H1 (cell line): ENCODE measurements at regions not wholly inside any gene's neighbourhood (a gene's known extent, or its start where the extent isn't known, plus 50 kb on each side); places are given as distances from the start of the nearest gene placed in this dataset.

Experiments
- CTCF ChIA-PET: fragments of 300-600 bp; sonication (Branson Sonifier 250); formaldehyde crosslinking; loops from one replicate; lab custom pipeline; 2021; ENCODE audit not compliant: partially characterized antibody; lab: Charles Lee
- POLR2A ChIA-PET: fragments of 300-600 bp; sonication (Branson Sonifier 250); formaldehyde crosslinking; loops from one replicate; lab custom pipeline; 2021; ENCODE audit warnings: inconsistent platforms; ENCODE audit not compliant: partially characterized antibody; lab: Charles Lee
- DNase-seq, 2 experiments: peaks; one replicate each; pipeline versions ENCODE4 v3.0.0 to v3.0.0-alpha.2; 2010 to 2022; ENCODE audit warnings: low spot score in 2 of 2, low read depth in 1 of 2, mixed read lengths in 1 of 2
- FAIRE-seq: peaks from 2 replicates; lab custom pipeline; 2011; peaks lifted over from hg19 to GRCh38; lab: Jason Lieb, UNC
- H2AFZ ChIP-seq: 2 replicates; pipeline ENCODE4 v1.8.1; 2012; ENCODE audit warnings: low read length, inconsistent platforms
- H2AK5ac ChIP-seq: 2 replicates; pipeline ENCODE4 v1.6.1; 2013; ENCODE audit warnings: low read depth, low read length
- H2BK120ac ChIP-seq: replicated peaks from 2 replicates; pipeline ENCODE3; 2013; ENCODE audit warnings: low read depth, low read length, inconsistent platforms
- H2BK12ac ChIP-seq: 2 replicates; pipeline ENCODE4 v1.6.1; 2013; ENCODE audit warnings: low read depth, low read length
- H2BK15ac ChIP-seq: 2 replicates; pipeline ENCODE4 v1.6.1; 2013; ENCODE audit warnings: low read length
- H2BK20ac ChIP-seq: 2 replicates; pipeline ENCODE4 v1.6.1; 2013; ENCODE audit warnings: low read length
- H2BK5ac ChIP-seq: 2 replicates; pipeline ENCODE4 v1.6.1; 2013; ENCODE audit warnings: low read depth, low read length
- H3K14ac ChIP-seq: 2 replicates; pipeline ENCODE4 v1.6.1; 2013; ENCODE audit warnings: inconsistent platforms; ENCODE audit not compliant: insufficient read length
- H3K18ac ChIP-seq: 2 replicates; pipeline ENCODE4 v1.6.1; 2013; ENCODE audit warnings: low read length; ENCODE audit errors: extremely low read depth
- H3K23ac ChIP-seq: 2 replicates; pipeline ENCODE4 v1.6.1; 2013; ENCODE audit warnings: inconsistent platforms; ENCODE audit not compliant: insufficient read length
- H3K23me2 ChIP-seq: 2 replicates; pipeline ENCODE4 v1.6.1; 2013; ENCODE audit warnings: low read depth, low read length
- H3K27ac ChIP-seq: 2 replicates; pipeline ENCODE4 v1.6.1; 2011; ENCODE audit warnings: low read depth, low read length, inconsistent platforms
- H3K27me3 ChIP-seq, 4 experiments: replicated peaks in 1 of 4; 1 replicate in 1 of 4; 2 replicates in 3 of 4; pipeline versions ENCODE4 v1.6.1 to v1.8.1; 2011 to 2013; ENCODE audit warnings: low read length in 3 of 4, mild to moderate bottlenecking in 3 of 4, inconsistent platforms in 2 of 4, mixed read lengths in 2 of 4, moderate library complexity in 1 of 4; ENCODE audit not compliant: control insufficient read depth in 3 of 4, insufficient read depth in 3 of 4; ENCODE audit errors: extremely low read depth in 1 of 4
- H3K36me3 ChIP-seq, 4 experiments: 2 replicates each; pipeline versions ENCODE4 v1.6.1 to v1.8.1; 2011 to 2013; ENCODE audit warnings: mild to moderate bottlenecking in 4 of 4, low read length in 3 of 4, moderate library complexity in 2 of 4, control low read depth in 1 of 4, inconsistent platforms in 1 of 4; ENCODE audit not compliant: insufficient read depth in 4 of 4, control insufficient read depth in 2 of 4
- H3K4ac ChIP-seq: replicated peaks from 2 replicates; pipeline ENCODE3; 2013; ENCODE audit warnings: low read length, low read depth, mixed read lengths, inconsistent platforms; ENCODE audit not compliant: insufficient read length
- H3K4me1 ChIP-seq, 4 experiments: replicated peaks in 1 of 4; 1 replicate in 1 of 4; 2 replicates in 3 of 4; pipeline versions ENCODE4 v1.6.1 to v1.8.1; 2011 to 2013; ENCODE audit warnings: low read length in 3 of 4, inconsistent platforms in 2 of 4, mixed read lengths in 1 of 4; ENCODE audit not compliant: insufficient read depth in 4 of 4, control insufficient read depth in 3 of 4
- H3K4me2 ChIP-seq, 2 experiments: 2 replicates each; pipeline versions ENCODE4 v1.6.1 to v1.8.1; 2011 to 2013; ENCODE audit warnings: low read depth in 2 of 2, low read length in 2 of 2, control low read depth in 1 of 2, inconsistent platforms in 1 of 2, mild to moderate bottlenecking in 1 of 2; ENCODE audit not compliant: insufficient read depth in 1 of 2
- H3K4me3 ChIP-seq, 4 experiments: fragments of 200-600, 300-600 bp in 1 of 4; sonication (generic), shearing (Covaris generic), sonication (Bioruptor Twin) in 1 of 4; 2 replicates each; pipeline versions ENCODE4 v1.5.1 to v1.8.1; 2011 to 2016; ENCODE audit warnings: low read length in 4 of 4, low read depth in 3 of 4, control low read depth in 2 of 4, inconsistent platforms in 2 of 4, mild to moderate bottlenecking in 2 of 4, mixed read lengths in 1 of 4, moderate library complexity in 1 of 4; ENCODE audit not compliant: insufficient read depth in 2 of 4; ENCODE audit errors: extremely low read depth in 1 of 4
- H3K56ac ChIP-seq: replicated peaks from 2 replicates; pipeline ENCODE3; 2013; ENCODE audit warnings: low read depth, mild to moderate bottlenecking, mixed read lengths, low read length, inconsistent platforms; ENCODE audit not compliant: insufficient read length
- H3K79me1 ChIP-seq: 2 replicates; pipeline ENCODE4 v1.6.1; 2013; ENCODE audit warnings: low read depth, low read length, control low read depth
- H3K79me2 ChIP-seq, 2 experiments: 2 replicates each; pipeline versions ENCODE4 v1.6.1 to v1.8.1; 2012 to 2013; ENCODE audit warnings: low read length in 2 of 2, mild to moderate bottlenecking in 2 of 2, inconsistent platforms in 1 of 2; ENCODE audit not compliant: insufficient read depth in 2 of 2, control insufficient read depth in 1 of 2
- H3K9ac ChIP-seq, 4 experiments: replicated peaks in 1 of 4; 1 replicate in 1 of 4; 2 replicates in 3 of 4; pipeline versions ENCODE4 v1.6.1 to v1.8.1; 2011 to 2013; ENCODE audit warnings: low read depth in 3 of 4, low read length in 3 of 4, control low read depth in 2 of 4, mild to moderate bottlenecking in 2 of 4, moderate library complexity in 2 of 4, inconsistent platforms in 1 of 4; ENCODE audit errors: extremely low read depth in 1 of 4
- H3K9me3 ChIP-seq, 2 experiments: 2 replicates each; pipeline versions ENCODE4 v1.6.1 to v1.8.1; 2012 to 2013; ENCODE audit warnings: mild to moderate bottlenecking in 2 of 2, moderate library complexity in 2 of 2, control low read depth in 1 of 2, inconsistent platforms in 1 of 2, low read depth in 1 of 2, low read length in 1 of 2, mixed read lengths in 1 of 2; ENCODE audit not compliant: insufficient read depth in 2 of 2
- H4K20me1 ChIP-seq, 2 experiments: replicated peaks in 1 of 2; 2 replicates each; pipeline versions ENCODE3 to v1.8.1; 2011 to 2013; ENCODE audit warnings: inconsistent platforms in 2 of 2, low read length in 2 of 2, mild to moderate bottlenecking in 1 of 2; ENCODE audit not compliant: insufficient read depth in 2 of 2, control insufficient read depth in 1 of 2
- H4K5ac ChIP-seq: 2 replicates; pipeline ENCODE4 v1.6.1; 2013; ENCODE audit warnings: low read length, low read depth, mixed read lengths, inconsistent platforms; ENCODE audit not compliant: insufficient read length
- H4K8ac ChIP-seq: 2 replicates; pipeline ENCODE4 v1.8.0; 2013; ENCODE audit warnings: mild to moderate bottlenecking, moderate library complexity, low read length, inconsistent platforms; ENCODE audit not compliant: insufficient read depth; ENCODE audit errors: extremely low read depth
- H4K91ac ChIP-seq: replicated peaks from 2 replicates; pipeline ENCODE3; 2013; ENCODE audit warnings: low read length, mixed read lengths, inconsistent platforms; ENCODE audit not compliant: insufficient read length
- CBX5 ChIP-seq: fragments of 300-800, 300-1000 bp; sonication (generic); IDR thresholded peaks from 2 replicates; pipeline ENCODE4 v1.7.1; 2016; ENCODE audit warnings: antibody characterized with exemption, low read length, low read depth
- CHD1 ChIP-seq: IDR thresholded peaks from 2 replicates; pipeline ENCODE4 v1.6.1; 2012; ENCODE audit warnings: low read depth, low read length, improper control_type of control experiment
- CTCF ChIP-seq, 3 experiments: IDR thresholded peaks; 1 replicate in 2 of 3; 2 replicates in 1 of 3; pipeline versions ENCODE4 v1.5.1 to v1.6.1; 2011; ENCODE audit warnings: low read length in 3 of 3, mild to moderate bottlenecking in 3 of 3, inconsistent platforms in 2 of 3, low read depth in 1 of 3, moderate library complexity in 1 of 3; ENCODE audit not compliant: insufficient read depth in 1 of 3; ENCODE audit errors: control extremely low read depth in 1 of 3
- KDM1A ChIP-seq: fragments of 200-600, 300-600 bp; sonication (generic); IDR thresholded peaks from 2 replicates; pipeline ENCODE4 v1.7.1; 2016; ENCODE audit warnings: mild to moderate bottlenecking, low read length, borderline replicate concordance
- NANOG ChIP-seq: IDR thresholded peaks from 2 replicates; pipeline ENCODE4 v1.6.1; 2011; ENCODE audit warnings: low read length, low read depth, mild to moderate bottlenecking, inconsistent platforms; ENCODE audit not compliant: insufficient read depth, poor library complexity, severe bottlenecking
- NRF1 ChIP-seq: IDR thresholded peaks from 2 replicates; pipeline ENCODE4 v1.6.1; 2011; ENCODE audit warnings: mild to moderate bottlenecking, low read depth, low read length, improper control_type of control experiment
- RAD21 ChIP-seq, 2 experiments: IDR thresholded peaks in 1 of 2; conservative IDR thresholded peaks in 1 of 2; 2 replicates each; pipeline ENCODE4 v1.6.1; 2011; ENCODE audit warnings: low read depth in 2 of 2, low read length in 2 of 2, improper control_type of control experiment in 1 of 2, inconsistent platforms in 1 of 2, mild to moderate bottlenecking in 1 of 2, moderate library complexity in 1 of 2
- SP2 ChIP-seq: IDR thresholded peaks from 2 replicates; pipeline ENCODE4 v1.6.1; 2012; ENCODE audit warnings: mild to moderate bottlenecking, low read length, inconsistent platforms
- WGBS, 2 experiments: shearing (Covaris generic) in 1 of 2; methylation state at CpG; one replicate each; pipeline versions ENCODE4 v1.1.6 to v1.1.7; 2013 to 2015; ENCODE audit warnings: low lambda C conversion rate in 2 of 2, mixed read lengths in 2 of 2, inconsistent platforms in 1 of 2, low coverage in 1 of 2, missing lambda C conversion rate in 1 of 2; ENCODE audit not compliant: insufficient replicate concordance in 2 of 2, insufficient coverage in 1 of 2, insufficient read length in 1 of 2; ENCODE audit errors: extremely low coverage in 1 of 2, missing lambda C conversion rate in 1 of 2; 5-methylcytosine and 5-hydroxymethylcytosine counted together

DNA sequence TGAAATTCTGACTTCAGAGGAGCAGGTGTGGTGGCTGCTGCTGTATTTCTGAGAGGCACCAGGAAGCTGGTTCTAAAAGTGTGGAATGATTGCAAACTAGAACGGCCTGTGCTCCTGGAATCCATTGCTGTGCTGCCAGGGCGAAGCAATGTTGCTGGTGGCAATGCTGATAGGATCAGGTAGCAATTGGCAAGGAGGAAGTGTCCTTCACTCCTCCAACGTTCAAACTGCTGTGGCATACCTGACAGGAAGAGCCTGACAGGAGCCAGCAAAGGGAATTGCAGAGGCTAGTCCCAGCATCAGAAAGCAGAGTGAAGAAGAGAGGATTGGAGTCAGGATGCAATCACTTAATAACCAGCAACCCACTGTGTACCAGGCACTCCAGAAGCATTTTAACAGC is 118.2 kb downstream of the FAR1 start:
- no peak overlapping the region for H3K14ac ChIP-seq
- H3K36me3 ChIP-seq: no peaks in the 10 kb centered on the region
- DNase-seq (no peak), FAIRE-seq (no peak)
- H3K79me2 ChIP-seq: no peaks in the 10 kb centered on the region
- no peak overlapping the region for H4K5ac ChIP-seq
- 84% methylated on average over 3 of the region's 3 CpGs; no CpG with 5 or more reads in 1 of the 2 experiments for WGBS, 2 experiments
- H2BK5ac ChIP-seq: no peak overlapping the region
- H3K4me1 ChIP-seq: no peaks in the 10 kb centered on the region
- POLR2A ChIA-PET: no interaction called here
- H3K4me2 ChIP-seq: no peak overlapping the region
- no peaks in the 10 kb centered on the region for H3K27me3 ChIP-seq
- no peak overlapping the region for H2BK12ac ChIP-seq
- H2BK15ac ChIP-seq: no peak overlapping the region
- no peaks in the 10 kb centered on the region for H4K20me1 ChIP-seq
- H2BK20ac ChIP-seq: no peak overlapping the region
- no peaks in the 10 kb centered on the region for H3K23me2 ChIP-seq
- H2BK120ac ChIP-seq: no peak overlapping the region
- no peak overlapping the region for H3K23ac ChIP-seq
- no peak overlapping the region for H3K56ac ChIP-seq
- H3K9me3 ChIP-seq: no peaks in the 10 kb centered on the region
- CTCF ChIA-PET: interaction anchor here (0.5 to 1.4 kb wide), 4 partner anchors 14 to 171 kb away, joined by 3 read pairs; no protein-coding TSS in a partner anchor
- H2AK5ac ChIP-seq: no peak overlapping the region
- H3K4me3 ChIP-seq: no peak overlapping the region
- H2AFZ ChIP-seq: peak overlapping the region; percentile 41; the same call in 1 of the 2 replicates
- H4K91ac ChIP-seq: no peak overlapping the region
- no peak overlapping the region for H3K18ac ChIP-seq
- H3K79me1 ChIP-seq: no peaks in the 10 kb centered on the region
- H3K27ac ChIP-seq: no peak overlapping the region
- no peak overlapping the region; the same call in 1 of the 2 replicates for H4K8ac ChIP-seq
- H3K4ac ChIP-seq: no peak overlapping the region
- H3K9ac ChIP-seq: no peak overlapping the region
- TF ChIP-seq KDM1A (no peak), CBX5 (no peak), NANOG (no peak), CHD1 (no peak), CTCF (IDR thresholded peaks at IDR 0.05; ENCODE audit: control extremely low read depth in 1 of 3, insufficient read depth in 1 of 3, low read depth in 1 of 3, low read length in 3 of 3) (no peak), SP2 (no peak), NRF1 (no peak), RAD21 (IDR thresholded peaks at IDR 0.05 in 1 of 2, conservative IDR thresholded peaks at IDR 0.05 in 1 of 2; ENCODE audit: low read depth in 2 of 2, low read length in 2 of 2) (no peak)
